NCI-H2196 treated with DMSO at 0.1 percent for 48 hours (cell line): ENCODE measurements at regions not wholly inside any gene's neighbourhood (a gene's known extent, or its start where the extent isn't known, plus 50 kb on each side); places are given as distances from the start of the nearest gene placed in this dataset.
"Not testable (repeated sequence)": the region's sequence is repeated elsewhere in the genome, so short reads cannot be mapped to it uniquely, and the experiment has no call there.

ENCODE experiments used
- DNase-seq: peaks from one replicate; lab custom pipeline; 2025; ENCODE audit not compliant: unreplicated experiment; lab: John Stamatoyannopoulos, UW

DNA sequence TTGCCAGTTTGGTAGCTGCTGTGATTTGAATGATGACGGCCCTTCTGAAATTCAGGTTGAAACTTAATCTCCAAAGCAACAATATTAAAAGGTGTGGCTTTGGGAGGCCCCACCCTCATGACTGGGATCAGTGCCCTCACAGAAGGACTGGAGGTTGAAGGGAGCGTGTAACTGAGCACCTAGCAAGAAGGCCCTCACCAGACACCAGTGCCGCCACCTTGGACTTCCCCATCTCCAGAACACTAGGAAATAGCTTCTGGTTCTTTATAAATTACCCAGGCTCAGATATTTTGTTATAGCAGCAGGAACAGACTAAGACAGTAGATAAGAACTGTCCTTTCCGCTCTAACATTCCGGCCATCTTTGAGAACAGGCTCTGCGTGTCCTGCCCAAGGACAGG is 243.1 kb downstream of the DLL1 start:
- DNase-seq: no peak

DNA sequence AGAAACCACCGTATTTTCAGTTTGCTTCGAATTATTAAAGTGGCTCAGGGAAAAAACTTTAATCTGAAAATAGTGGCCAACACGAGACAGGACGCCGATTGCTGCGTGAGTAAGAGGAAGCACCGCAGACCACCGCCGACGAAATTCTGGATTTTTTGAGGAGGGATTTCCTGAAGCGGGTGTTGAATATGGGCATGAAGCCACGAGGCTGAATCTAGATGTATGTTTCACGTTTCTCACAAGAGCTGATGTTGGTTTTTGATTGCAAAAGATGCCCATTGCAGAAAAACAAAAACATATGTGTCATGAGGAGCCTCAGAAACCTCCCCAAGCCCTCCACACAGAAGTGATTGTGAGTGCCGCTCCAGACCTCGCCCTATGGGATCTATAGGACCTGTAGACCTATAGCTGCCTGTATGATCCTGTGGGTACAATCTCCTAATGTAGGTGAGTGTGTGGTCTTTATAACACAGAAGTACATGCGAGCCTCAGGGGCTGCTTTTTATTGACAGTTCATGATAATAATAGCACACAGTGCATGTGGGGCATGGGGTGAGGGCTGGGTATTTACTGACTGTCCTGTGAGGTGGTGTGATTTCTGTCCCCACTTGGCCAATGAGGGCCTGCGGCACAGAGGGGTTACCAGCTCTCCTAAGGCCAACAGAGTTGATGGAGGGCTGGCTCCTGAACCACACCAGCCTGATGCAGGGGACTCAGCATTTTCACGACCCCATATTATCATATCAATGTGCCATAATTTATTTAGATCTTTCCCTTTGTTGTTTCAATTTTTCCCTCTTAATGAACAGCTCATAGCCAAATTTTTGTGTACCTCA is 243.9 kb downstream of the DLL1 start:
- no peak for DNase-seq

DNA sequence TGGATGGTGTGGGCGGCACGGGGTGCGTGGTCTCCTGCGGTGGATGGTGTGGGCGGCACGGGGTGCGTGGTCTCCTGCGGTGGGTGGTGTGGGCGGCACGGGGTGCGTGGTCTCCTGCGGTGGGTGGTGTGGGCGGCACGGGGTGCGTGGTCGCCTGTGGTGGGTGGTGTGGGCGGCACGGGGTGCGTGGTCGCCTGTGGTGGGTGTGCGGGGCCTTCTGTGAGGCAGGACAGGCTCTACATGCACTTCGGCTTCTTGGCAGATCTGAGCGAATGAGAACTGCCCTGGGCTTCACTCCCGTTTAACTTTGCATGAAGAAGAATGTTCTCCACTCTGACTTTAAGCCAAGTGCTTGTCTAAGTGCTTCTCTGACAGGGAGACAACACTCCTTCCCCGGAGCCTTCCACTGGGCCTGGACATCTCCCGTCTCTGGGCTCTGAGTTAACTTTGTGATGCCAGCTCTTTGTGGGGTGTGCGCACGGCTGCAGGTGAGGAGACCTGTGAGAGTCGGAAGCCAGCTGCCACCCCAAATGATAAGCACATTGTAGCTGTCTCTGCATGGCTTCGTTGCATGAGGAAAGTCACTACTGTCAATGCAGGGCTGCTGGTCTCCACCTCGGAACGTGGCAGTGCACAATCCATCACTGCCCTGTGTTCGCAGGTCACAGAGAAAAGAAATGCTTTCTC is 244.8 kb downstream of the DLL1 start:
- no peak for DNase-seq

- no peak for DNase-seq
Observed at GRCh38 chr6:170045563-170045960, 245.3 kb downstream of the DLL1 start.

DNA sequence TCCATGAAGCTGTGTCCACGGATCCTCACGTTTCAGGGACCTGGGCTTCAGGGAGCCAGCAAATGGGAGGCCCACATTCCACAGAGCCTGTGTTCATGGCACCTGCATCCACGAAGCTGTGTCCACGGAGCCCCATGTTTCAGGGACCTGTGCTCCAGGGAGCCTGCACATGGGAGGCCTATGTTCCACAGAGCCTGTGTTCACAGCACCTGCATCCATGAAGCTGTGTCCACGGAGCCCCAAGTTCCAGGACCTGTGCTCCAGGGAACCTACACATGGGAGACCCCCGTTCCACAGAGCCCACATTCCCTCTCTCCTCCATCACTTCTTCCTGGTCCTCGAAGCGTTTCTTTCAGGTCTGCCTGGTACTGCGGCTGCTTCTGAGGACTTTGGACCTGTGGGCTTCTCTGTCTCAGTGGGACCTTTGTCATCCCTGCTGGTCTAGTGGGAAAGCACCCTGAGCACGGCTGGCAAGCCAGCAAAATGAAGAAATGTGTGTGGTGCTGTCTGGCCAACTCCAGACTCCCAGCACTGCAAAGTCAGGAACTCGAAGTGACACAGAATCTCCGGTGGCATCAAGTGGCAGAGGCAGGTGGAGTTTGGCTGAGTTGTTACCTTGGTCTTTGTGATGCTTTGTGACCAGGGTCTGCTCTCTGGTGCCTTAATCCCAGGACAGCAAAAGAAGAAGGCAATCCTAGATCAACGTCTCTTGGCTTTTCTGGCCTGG is 245.9 kb downstream of the DLL1 start:
- no peak for DNase-seq

DNA sequence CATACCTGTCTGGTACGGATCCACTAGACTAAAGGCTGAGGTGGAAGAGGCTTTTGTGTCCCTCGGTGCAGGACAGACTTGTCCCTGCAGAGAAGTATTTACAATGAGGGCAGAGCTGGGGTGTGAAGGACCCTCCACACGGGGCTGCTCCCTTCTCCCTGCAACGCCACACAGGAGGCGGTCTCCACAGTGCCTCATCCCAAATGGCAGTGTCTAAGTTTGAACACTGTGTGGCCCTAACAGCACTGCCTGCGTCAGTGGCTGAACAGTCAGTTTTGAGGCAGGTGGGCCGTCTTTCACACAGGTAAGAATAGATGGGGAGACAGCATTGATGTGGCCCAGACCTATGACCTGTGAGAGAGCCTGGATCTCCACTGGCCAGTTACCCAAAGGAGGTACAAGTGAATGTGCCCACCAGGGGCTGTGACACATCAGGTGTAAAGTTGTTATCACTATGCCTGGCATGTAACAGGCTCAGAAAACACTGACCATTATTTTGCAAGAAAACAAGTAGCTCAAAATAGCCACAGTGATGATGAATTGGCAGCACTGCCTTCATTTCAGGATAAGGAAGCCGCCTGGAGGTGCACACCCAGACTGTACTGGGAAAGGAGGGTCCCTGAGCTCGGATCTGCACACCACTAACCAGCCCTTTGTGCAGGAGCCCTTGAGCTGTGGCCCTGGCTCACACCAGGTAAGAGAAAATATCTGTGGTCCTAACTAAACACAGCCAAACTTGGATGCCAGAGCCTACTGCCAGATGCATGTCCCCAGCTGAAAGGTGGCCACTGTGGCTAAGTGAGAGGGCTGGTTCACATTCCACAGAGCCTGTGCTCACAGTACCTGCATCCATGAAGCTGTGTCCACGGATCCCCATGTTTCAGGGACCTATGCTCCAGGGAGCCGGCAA is 246.7 kb downstream of the DLL1 start:
- DNase-seq: no peak

DNA sequence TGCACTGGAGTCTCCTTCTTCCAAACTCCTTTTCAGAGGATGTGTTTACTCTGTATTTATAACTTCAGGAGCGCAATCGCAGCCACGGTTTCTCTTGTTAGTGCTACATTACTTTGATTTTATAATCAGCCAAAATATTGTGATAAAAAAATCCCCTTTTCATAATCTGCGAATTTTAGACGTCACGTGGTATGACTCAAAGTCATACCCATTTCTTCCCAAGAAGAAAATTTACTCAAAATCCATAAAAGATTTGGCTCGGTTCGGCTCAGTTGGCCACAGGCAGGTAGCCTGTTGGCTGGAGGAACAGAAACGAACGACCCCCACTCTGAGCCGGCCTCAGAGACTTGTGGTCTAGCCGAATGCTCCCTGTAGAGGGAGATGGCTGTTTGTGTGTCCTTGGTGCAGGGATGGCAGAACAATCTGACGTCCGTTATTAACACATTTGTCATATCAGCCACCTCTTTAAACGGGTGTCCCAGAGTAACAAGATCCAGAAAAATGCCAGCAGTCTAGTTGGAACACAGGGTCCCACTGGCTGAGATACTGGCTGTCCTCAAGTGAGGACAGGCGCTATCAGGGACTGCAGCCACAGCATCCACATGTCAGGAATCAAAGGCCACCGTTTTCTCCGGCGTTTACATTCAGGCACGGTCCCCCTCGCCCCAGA is 247.6 kb downstream of the DLL1 start:
- no peak for DNase-seq

- DNase-seq: no peak
Observed at GRCh38 chr6:170042596-170043118, 248.2 kb downstream of the DLL1 start.

GRCh38 chr6:170042123-170042522 is 248.8 kb downstream of the DLL1 start:
- DNase-seq: no peak

- DNase-seq: no peak
Observed at GRCh38 chr6:170041526-170041925, 249.4 kb downstream of the DLL1 start.

GRCh38 chr6:170040906-170041305 is 250.0 kb downstream of the DLL1 start:
- no peak for DNase-seq

DNA sequence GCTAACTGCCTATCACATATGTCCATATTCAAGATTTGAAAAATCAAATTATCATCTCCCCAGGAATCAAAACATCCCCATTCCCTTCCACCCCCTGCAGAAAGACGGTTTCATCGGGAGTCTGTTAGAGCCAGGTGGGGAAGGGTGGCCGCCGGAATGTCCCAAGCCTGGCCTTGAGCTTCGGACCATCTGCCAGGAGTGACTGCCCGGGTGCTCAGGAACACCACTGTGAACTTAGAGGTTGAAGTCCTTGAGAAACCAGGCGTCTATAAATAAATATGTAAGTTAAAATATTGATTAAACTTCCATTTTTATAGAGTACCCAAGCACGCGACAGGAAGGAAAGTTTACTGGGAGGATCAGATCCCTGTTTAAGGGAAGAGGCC is 250.8 kb downstream of the DLL1 start:
- no peak for DNase-seq

- DNase-seq: no peak
Observed at GRCh38 chr6:170039156-170040114, 251.4 kb downstream of the DLL1 start.

- DNase-seq: no peak
Observed at GRCh38 chr6:170038708-170039107, 252.2 kb downstream of the DLL1 start.

- no peak for DNase-seq
Observed at GRCh38 chr6:170038251-170038650, 252.6 kb downstream of the DLL1 start.

DNA sequence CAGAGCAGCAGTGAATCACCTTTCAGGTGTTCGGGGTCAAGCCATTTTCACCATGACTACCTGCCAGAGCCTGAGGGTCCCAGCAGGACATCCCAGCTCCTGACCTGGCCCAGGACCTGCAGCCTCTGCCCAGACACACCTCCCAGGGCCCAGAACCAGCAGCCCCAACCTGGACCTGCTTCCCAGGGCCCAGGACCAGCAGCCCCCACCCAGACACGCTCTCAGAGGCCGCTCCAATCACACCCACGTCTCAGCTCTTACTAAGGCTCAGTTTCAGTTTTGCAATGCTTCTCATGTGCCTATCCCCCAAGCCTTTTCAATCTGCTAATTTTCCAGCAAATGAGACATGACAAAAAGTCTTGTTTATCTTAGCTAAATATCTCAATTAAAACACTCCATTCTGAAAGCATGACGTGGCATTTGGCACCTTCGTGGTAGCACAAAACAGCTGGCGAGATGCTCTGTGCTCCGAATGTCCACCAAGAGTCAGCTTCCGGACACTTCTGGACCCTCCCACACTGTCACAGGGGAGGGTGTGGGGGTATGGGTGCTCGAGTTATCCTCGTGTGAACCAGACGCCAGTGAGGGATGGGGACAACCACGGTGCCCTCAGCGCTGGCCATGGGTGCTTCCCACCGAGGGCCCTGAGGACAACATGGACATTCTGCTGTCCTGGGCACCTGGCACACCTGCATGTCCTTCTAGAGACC is 253.2 kb downstream of the DLL1 start:
- DNase-seq: no peak

GRCh38 chr6:170036916-170037315 is 254.0 kb downstream of the DLL1 start:
- no peak for DNase-seq

GRCh38 chr6:170036367-170036766 is 254.5 kb downstream of the DLL1 start:
- DNase-seq: not testable (repeated sequence)
